K562 (cell line): ENCODE measurements at regions not wholly inside any gene's neighbourhood (a gene's known extent, or its start where the extent isn't known, plus 50 kb on each side); places are given as distances from the start of the nearest gene placed in this dataset.

ENCODE experiments used
- ATAC-seq: fragments of 200-7000 bp; cut with Tn5 transposase; 3 replicates; pipeline ENCODE4 v1.9.1; 2020; ENCODE audit warnings: moderate library complexity
- BruUV-seq: library from RNA; stranded (reverse); fragments of 400-500 nt; replicated peaks from 2 replicates; lab custom pipeline; 2021; lab: Mats Ljungman, UMichigan
- CTCF ChIA-PET: fragments of 300-600 bp; formaldehyde crosslinking; extraction: SDS; loops from one replicate; lab custom pipeline; 2021; ENCODE audit warnings: low intra/inter-chr PET ratio; lab: Yijun Ruan, JAX
- POLR2A ChIA-PET: fragments of 300-600, 350-650 bp; sonication (Branson Sonifier 250); formaldehyde crosslinking; extraction: SDS; loops from one replicate; lab custom pipeline; 2021; ENCODE audit warnings: antibody characterized with exemption, inconsistent platforms; lab: Yijun Ruan, JAX
- DNase-seq, 4 experiments: peaks; one replicate each; pipeline versions ENCODE4 v3.0.0 to v3.0.0-alpha.2; 2011 to 2018; ENCODE audit warnings: low spot score in 3 of 4, mixed read lengths in 3 of 4; ENCODE audit errors: extremely low read depth in 1 of 4
- FAIRE-seq: peaks from 2 replicates; lab custom pipeline; 2011; peaks lifted over from hg19 to GRCh38; lab: Jason Lieb, UNC
- H2AFZ ChIP-seq: 2 replicates; pipeline ENCODE4 v1.6.0; 2011; ENCODE audit warnings: low read depth, low read length, control low read depth, inconsistent platforms
- H3K27ac ChIP-seq: fragments of 200-600 bp; 3 replicates; pipeline ENCODE4 v1.8.0; 2011; ENCODE audit warnings: low read depth, mild to moderate bottlenecking, control low read depth, inconsistent platforms, low read length, moderate library complexity, mixed read lengths; ENCODE audit errors: extremely low read depth
- H3K27me3 ChIP-seq, 2 experiments: fragments of 300-600 bp in 1 of 2; 2 replicates in 1 of 2; 3 replicates in 1 of 2; pipeline versions ENCODE4 v1.6.0 to v1.8.0; 2011; ENCODE audit warnings: inconsistent platforms in 2 of 2, low read length in 2 of 2, mild to moderate bottlenecking in 1 of 2, mixed read lengths in 1 of 2, moderate library complexity in 1 of 2; ENCODE audit not compliant: control insufficient read depth in 2 of 2, insufficient read depth in 2 of 2
- H3K36me3 ChIP-seq: fragments of 300-600 bp; 3 replicates; pipeline ENCODE4 v1.8.0; 2011; ENCODE audit warnings: mild to moderate bottlenecking, low read length, inconsistent platforms; ENCODE audit not compliant: control insufficient read depth, insufficient read depth
- H3K4me1 ChIP-seq, 2 experiments: fragments of 200-600 bp in 1 of 2; replicated peaks in 1 of 2; 2 replicates in 1 of 2; 3 replicates in 1 of 2; pipeline versions ENCODE4 v1.5.1 to v1.8.0; 2011; ENCODE audit warnings: inconsistent platforms in 2 of 2, low read length in 2 of 2, mild to moderate bottlenecking in 1 of 2, mixed read lengths in 1 of 2, moderate library complexity in 1 of 2; ENCODE audit not compliant: control insufficient read depth in 2 of 2, insufficient read depth in 2 of 2
- H3K4me2 ChIP-seq: 2 replicates; pipeline ENCODE4 v1.6.1; 2011; ENCODE audit warnings: low read length, control low read depth, inconsistent platforms, mixed read lengths; ENCODE audit not compliant: insufficient read depth
- H3K4me3 ChIP-seq: fragments of 200-600 bp; sonication (generic), shearing (Covaris generic); 2 replicates; pipeline ENCODE4 v1.5.1; 2016; ENCODE audit warnings: control low read depth, inconsistent platforms
- H3K79me2 ChIP-seq: fragments of 200-600 bp; 3 replicates; pipeline ENCODE4 v1.8.0; 2011; ENCODE audit warnings: low read length, inconsistent platforms; ENCODE audit not compliant: control insufficient read depth, insufficient read depth
- H3K9ac ChIP-seq, 2 experiments: 2 replicates each; pipeline versions ENCODE4 v1.6.0 to v1.6.1; 2011; ENCODE audit warnings: low read depth in 2 of 2, low read length in 2 of 2, control low read depth in 1 of 2, inconsistent platforms in 1 of 2, mild to moderate bottlenecking in 1 of 2, mixed read lengths in 1 of 2; ENCODE audit not compliant: insufficient read depth in 1 of 2
- H3K9me1 ChIP-seq: one replicate; pipeline ENCODE4 v1.6.0; 2011; ENCODE audit warnings: inconsistent platforms, mild to moderate bottlenecking, low read length, moderate library complexity; ENCODE audit not compliant: control insufficient read depth, insufficient read depth
- H3K9me3 ChIP-seq: replicated peaks from 2 replicates; pipeline ENCODE4 v1.5.1; 2011; ENCODE audit warnings: low read depth, low read length, inconsistent platforms; ENCODE audit not compliant: control insufficient read depth, insufficient read depth
- H4K20me1 ChIP-seq: replicated peaks from 2 replicates; pipeline ENCODE4 v1.6.1; 2011; ENCODE audit warnings: low read length, inconsistent platforms, mixed read lengths; ENCODE audit not compliant: control insufficient read depth, insufficient read depth
- BCOR ChIP-seq: fragments of 450-650 bp; IDR thresholded peaks from 2 replicates; pipeline ENCODE4 v1.6.1; 2016
- GATA2 ChIP-seq: sonication (generic); formaldehyde crosslinking; IDR thresholded peaks from 2 replicates; pipeline ENCODE4 v1.4.0; 2020; ENCODE audit warnings: mild to moderate bottlenecking, missing genetic modification reagents
- MTA3 ChIP-seq: fragments of 450-650 bp; formaldehyde crosslinking; IDR thresholded peaks from 2 replicates; pipeline ENCODE4 v1.6.1; 2017; ENCODE audit warnings: mild to moderate bottlenecking, borderline replicate concordance
- RBM25 ChIP-seq: fragments of 200-400 bp; formaldehyde crosslinking; IDR thresholded peaks from 2 replicates; pipeline ENCODE4 v1.6.1; 2018; ENCODE audit warnings: low read length, low read depth, moderate library complexity; ENCODE audit not compliant: severe bottlenecking
- WGBS: fragments of 100-300 bp; shearing (Covaris generic); methylation state at CpG from one replicate; pipeline ENCODE4 v1.1.6; 2016; ENCODE audit warnings: low coverage, mixed read lengths; ENCODE audit not compliant: insufficient coverage; ENCODE audit errors: missing lambda C conversion rate; 5-methylcytosine and 5-hydroxymethylcytosine counted together
- in situ Hi-C: fragments of 300-500 bp; cut with MboI; formaldehyde crosslinking; loops from 4 replicates; pipeline ENCODE4 v1.15.0; 2018; ENCODE audit warnings: inconsistent platforms, mixed read lengths
- intact Hi-C: fragments of 100-400 bp; cut with micrococcal nuclease; formaldehyde crosslinking; loops from 2 replicates; pipeline ENCODE4 v1.14.2; 2022
- TF ChIP-seq, protein P1 (sequence below), 3 experiments: fragments of 200-800 bp in 1 of 3; fragments of 250-450 bp in 1 of 3; fragments of 450-650 bp in 1 of 3; sonication (Bioruptor Pico) in 1 of 3; sonication (Bioruptor generic) in 1 of 3; formaldehyde crosslinking in 1 of 3; IDR thresholded peaks; 2 replicates each; pipeline versions ENCODE4 v1.6.1 to v1.8.0; 2016 to 2022; ENCODE audit warnings: mild to moderate bottlenecking in 2 of 3, missing genetic modification characterization in 2 of 3, missing compliant biosample characterization in 1 of 3, moderate library complexity in 1 of 3
- TF ChIP-seq, protein P2 (sequence below): sonication (generic); formaldehyde crosslinking; IDR thresholded peaks from 2 replicates; pipeline ENCODE4 v1.8.1; 2023; ENCODE audit warnings: mild to moderate bottlenecking, missing genetic modification reagents

DNA sequence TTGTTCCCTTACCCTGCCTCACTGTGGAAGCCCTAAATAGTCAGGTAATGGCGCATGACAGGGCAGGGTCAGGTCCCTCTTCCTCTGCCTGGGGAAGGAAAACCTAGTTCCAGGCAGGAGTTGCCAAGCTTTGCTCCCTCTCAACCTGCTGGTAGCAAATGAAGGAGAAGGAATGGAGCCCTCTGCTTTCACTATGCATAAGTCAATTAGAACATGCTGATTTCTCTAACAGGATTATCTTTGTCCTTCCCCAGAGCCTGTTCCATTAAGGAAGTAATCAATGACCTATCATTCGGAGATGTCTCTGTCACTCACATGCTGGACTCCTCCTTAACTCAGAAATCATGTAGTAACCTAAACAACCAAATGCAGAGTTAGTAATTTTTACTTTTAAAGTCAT lies 161.8 kb upstream of the NFIA start (continued):
- TF ChIP-seq, protein P1, sequence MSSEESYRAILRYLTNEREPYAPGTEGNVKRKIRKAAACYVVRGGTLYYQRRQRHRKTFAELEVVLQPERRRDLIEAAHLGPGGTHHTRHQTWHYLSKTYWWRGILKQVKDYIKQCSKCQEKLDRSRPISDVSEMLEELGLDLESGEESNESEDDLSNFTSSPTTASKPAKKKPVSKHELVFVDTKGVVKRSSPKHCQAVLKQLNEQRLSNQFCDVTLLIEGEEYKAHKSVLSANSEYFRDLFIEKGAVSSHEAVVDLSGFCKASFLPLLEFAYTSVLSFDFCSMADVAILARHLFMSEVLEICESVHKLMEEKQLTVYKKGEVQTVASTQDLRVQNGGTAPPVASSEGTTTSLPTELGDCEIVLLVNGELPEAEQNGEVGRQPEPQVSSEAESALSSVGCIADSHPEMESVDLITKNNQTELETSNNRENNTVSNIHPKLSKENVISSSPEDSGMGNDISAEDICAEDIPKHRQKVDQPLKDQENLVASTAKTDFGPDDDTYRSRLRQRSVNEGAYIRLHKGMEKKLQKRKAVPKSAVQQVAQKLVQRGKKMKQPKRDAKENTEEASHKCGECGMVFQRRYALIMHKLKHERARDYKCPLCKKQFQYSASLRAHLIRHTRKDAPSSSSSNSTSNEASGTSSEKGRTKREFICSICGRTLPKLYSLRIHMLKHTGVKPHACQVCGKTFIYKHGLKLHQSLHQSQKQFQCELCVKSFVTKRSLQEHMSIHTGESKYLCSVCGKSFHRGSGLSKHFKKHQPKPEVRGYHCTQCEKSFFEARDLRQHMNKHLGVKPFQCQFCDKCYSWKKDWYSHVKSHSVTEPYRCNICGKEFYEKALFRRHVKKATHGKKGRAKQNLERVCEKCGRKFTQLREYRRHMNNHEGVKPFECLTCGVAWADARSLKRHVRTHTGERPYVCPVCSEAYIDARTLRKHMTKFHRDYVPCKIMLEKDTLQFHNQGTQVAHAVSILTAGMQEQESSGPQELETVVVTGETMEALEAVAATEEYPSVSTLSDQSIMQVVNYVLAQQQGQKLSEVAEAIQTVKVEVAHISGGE (CRISPR knock-in tag; IDR thresholded peaks at IDR 0.05): no peak

DNA sequence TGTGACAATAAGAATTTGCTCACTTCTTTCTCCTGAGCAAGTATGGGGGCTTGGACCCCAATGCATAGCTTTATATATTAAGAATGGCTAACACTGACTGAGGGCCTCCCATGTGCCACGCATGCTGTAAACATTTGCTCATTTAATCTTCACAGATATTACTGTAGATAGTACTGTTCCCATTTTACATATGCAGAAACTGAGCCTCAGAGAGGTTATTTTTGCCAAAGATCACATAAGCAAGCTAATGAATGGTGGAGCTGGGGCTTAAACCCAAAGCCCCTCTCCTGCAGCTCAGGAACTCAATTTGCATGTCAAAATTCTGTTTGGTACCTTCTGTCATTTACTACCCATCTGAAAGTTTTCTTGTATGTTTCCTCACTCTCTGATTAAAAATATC lies 163.5 kb upstream of the NFIA start:
- no peaks in the 10 kb centered on the region for H3K9me1 ChIP-seq
- intact Hi-C loops (no loop called here), in situ Hi-C loops (no loop called here)
- CTCF ChIA-PET: no interaction called here
- no peaks in the 10 kb centered on the region for H3K9me3 ChIP-seq
- no peaks in the 10 kb centered on the region for H3K36me3 ChIP-seq
- no peaks in the 10 kb centered on the region for H4K20me1 ChIP-seq
- 58% methylated on average over 1 of the region's 1 CpG for WGBS
- H3K4me2 ChIP-seq: no peak overlapping the region
- FAIRE-seq: no peak
- BruUV-seq: no TSS peak
- no peaks in the 10 kb centered on the region for H3K27me3 ChIP-seq
- no peak overlapping the region for H2AFZ ChIP-seq
- no peak overlapping the region for H3K27ac ChIP-seq
- H3K79me2 ChIP-seq: no peaks in the 10 kb centered on the region
- H3K4me1 ChIP-seq: no peaks in the 10 kb centered on the region; a peak in 2 of 5 replicates
- TF ChIP-seq BCOR (0 out of 2 replicates have a peak, but pooled peaks have one; percentile 18), MTA3 (no peak), GATA2 (0 out of 2 replicates have a peak, but pooled peaks have one; percentile 38), RBM25 (peak; percentile 96)
- TF ChIP-seq, protein P2, sequence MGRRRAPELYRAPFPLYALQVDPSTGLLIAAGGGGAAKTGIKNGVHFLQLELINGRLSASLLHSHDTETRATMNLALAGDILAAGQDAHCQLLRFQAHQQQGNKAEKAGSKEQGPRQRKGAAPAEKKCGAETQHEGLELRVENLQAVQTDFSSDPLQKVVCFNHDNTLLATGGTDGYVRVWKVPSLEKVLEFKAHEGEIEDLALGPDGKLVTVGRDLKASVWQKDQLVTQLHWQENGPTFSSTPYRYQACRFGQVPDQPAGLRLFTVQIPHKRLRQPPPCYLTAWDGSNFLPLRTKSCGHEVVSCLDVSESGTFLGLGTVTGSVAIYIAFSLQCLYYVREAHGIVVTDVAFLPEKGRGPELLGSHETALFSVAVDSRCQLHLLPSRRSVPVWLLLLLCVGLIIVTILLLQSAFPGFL: no peak
- TF ChIP-seq, all 486 proteins: peak for 3
- POLR2A ChIA-PET: interaction anchor here (1.3 kb wide), 1 partner anchor 15 kb away, joined by 4 read pairs; no protein-coding TSS in a partner anchor
- H3K9ac ChIP-seq: no peak overlapping the region
- ATAC-seq: no peak
- no peak overlapping the region for H3K4me3 ChIP-seq
- DNase-seq: no peak
